ENCODE measurements at regions not wholly inside any gene's neighbourhood (a gene's known extent, or its start where the extent isn't known, plus 50 kb on each side); places are given as distances from the start of the nearest gene placed in this dataset.

DNA sequence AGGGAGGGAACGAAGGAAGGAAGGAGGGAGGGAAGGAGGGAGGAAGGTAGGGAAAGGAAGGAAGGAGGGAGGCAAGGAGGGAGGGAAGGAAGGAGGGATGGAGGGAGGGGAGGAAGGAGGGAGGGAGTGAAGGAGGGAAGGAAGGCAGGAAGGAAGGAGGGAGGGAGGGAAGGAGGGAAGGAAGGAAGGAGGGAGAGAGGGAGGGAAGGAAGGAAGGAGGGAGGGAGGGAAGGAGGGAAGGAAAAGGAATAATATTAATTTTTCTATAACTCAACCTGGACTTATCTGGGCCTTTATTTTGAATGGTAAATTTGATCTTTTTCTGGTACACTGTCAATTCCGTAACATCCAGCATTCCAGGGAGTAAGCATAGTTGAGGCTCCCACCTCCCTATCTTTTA, 244.2 kb downstream of the SPRY1 start:
- TF ChIP-seq GATA3 (IDR thresholded peaks at IDR 0.05; ENCODE audit: low read depth, low read length) (no peak), GATA2 (IDR thresholded peaks at IDR 0.05; ENCODE audit: low read depth, low read length) (no peak)

All from SH-SY5Y (cell line).